Astrocyte (in vitro differentiated cells and primary cell): ENCODE measurements at regions not wholly inside any gene's neighbourhood (a gene's known extent, or its start where the extent isn't known, plus 50 kb on each side); places are given as distances from the start of the nearest gene placed in this dataset.

ENCODE experiments used
- EZH2 ChIP-seq: IDR thresholded peaks from 2 replicates; pipeline ENCODE4 v1.6.1; 2012; ENCODE audit warnings: mild to moderate bottlenecking, low read length, inconsistent platforms; ENCODE audit not compliant: insufficient read depth
- TF ChIP-seq, protein P1 (sequence below): IDR thresholded peaks from 2 replicates; pipeline ENCODE4 v1.5.1; 2011; ENCODE audit warnings: low read depth, mild to moderate bottlenecking, inconsistent platforms, low read length, moderate library complexity; ENCODE audit not compliant: insufficient read depth

DNA sequence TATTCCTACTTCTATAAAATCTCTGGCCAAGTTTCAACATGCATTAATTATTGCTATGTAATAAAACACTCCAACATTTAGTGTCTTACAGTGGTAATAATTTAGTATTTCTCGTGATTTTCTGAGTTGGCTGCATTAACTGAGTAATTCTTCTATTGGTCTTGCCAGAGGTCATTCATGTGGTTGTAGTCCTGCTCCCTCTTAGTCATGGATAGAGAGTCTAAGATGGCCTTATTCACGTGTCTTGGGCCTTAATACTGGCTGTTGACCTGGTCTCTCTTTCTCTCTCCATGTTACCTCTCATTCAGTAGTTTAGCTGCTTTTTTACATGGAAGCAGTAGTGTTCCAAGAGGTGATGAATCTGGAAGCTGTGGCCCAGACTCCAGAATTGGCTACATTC, 140.1 kb upstream of the ZBTB20 start:
- TF ChIP-seq, protein P1, sequence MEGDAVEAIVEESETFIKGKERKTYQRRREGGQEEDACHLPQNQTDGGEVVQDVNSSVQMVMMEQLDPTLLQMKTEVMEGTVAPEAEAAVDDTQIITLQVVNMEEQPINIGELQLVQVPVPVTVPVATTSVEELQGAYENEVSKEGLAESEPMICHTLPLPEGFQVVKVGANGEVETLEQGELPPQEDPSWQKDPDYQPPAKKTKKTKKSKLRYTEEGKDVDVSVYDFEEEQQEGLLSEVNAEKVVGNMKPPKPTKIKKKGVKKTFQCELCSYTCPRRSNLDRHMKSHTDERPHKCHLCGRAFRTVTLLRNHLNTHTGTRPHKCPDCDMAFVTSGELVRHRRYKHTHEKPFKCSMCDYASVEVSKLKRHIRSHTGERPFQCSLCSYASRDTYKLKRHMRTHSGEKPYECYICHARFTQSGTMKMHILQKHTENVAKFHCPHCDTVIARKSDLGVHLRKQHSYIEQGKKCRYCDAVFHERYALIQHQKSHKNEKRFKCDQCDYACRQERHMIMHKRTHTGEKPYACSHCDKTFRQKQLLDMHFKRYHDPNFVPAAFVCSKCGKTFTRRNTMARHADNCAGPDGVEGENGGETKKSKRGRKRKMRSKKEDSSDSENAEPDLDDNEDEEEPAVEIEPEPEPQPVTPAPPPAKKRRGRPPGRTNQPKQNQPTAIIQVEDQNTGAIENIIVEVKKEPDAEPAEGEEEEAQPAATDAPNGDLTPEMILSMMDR, result no peak
- no peak for TF ChIP-seq EZH2
